KMS-11 (cell line): ENCODE measurements at regions not wholly inside any gene's neighbourhood (a gene's known extent, or its start where the extent isn't known, plus 50 kb on each side); places are given as distances from the start of the nearest gene placed in this dataset.

Experiments used
- H2AFZ ChIP-seq: fragments of 200-600 bp; sonication (generic); 2 replicates; pipeline ENCODE4 v1.6.1; 2016; ENCODE audit warnings: antibody characterized with exemption, mixed run types, low read depth
- H3K27ac ChIP-seq: fragments of 200-600 bp; sonication (generic); 2 replicates; pipeline ENCODE4 v1.6.1; 2016; ENCODE audit warnings: mild to moderate bottlenecking, mixed run types
- H3K27me3 ChIP-seq: fragments of 200-600 bp; sonication (generic); 2 replicates; pipeline ENCODE4 v1.6.1; 2017; ENCODE audit warnings: mild to moderate bottlenecking, low read depth, mixed run types, moderate library complexity; ENCODE audit not compliant: insufficient read depth
- H3K36me3 ChIP-seq: fragments of 200-600 bp; sonication (generic); 2 replicates; pipeline ENCODE4 v1.6.1; 2017; ENCODE audit warnings: mild to moderate bottlenecking, mixed run types; ENCODE audit not compliant: insufficient read depth
- H3K4me1 ChIP-seq: fragments of 200-600 bp; sonication (generic); 2 replicates; pipeline ENCODE4 v1.6.1; 2016; ENCODE audit warnings: mild to moderate bottlenecking, low read depth, mixed run types; ENCODE audit not compliant: poor library complexity, severe bottlenecking
- H3K4me2 ChIP-seq: fragments of 200-600 bp; sonication (generic); 2 replicates; pipeline ENCODE4 v1.7.0; 2016; ENCODE audit warnings: mild to moderate bottlenecking, mixed run types
- H3K4me3 ChIP-seq: fragments of 200-600 bp; sonication (generic); IDR thresholded peaks from 2 replicates; pipeline ENCODE4 v1.6.1; 2017; ENCODE audit warnings: low read depth, low read length, mixed read lengths; ENCODE audit not compliant: insufficient read depth
- H3K79me2 ChIP-seq: fragments of 200-600 bp; sonication (generic); 2 replicates; pipeline ENCODE4 v1.6.1; 2016; ENCODE audit warnings: low read depth, mixed run types; ENCODE audit not compliant: insufficient read depth
- H3K9ac ChIP-seq: fragments of 200-600 bp; sonication (generic); 2 replicates; pipeline ENCODE4 v1.6.1; 2016; ENCODE audit warnings: mild to moderate bottlenecking, mixed run types
- H4K20me1 ChIP-seq: fragments of 200-600 bp; sonication (generic); 2 replicates; pipeline ENCODE4 v1.6.1; 2016; ENCODE audit warnings: mild to moderate bottlenecking, mixed run types; ENCODE audit not compliant: insufficient read depth
- CTCF ChIP-seq: fragments of 200-600 bp; sonication (generic); conservative IDR thresholded peaks from 2 replicates; pipeline ENCODE4 v1.6.1; 2017; ENCODE audit warnings: low read depth, mild to moderate bottlenecking, antibody characterized with exemption, low read length, moderate library complexity, mixed read lengths

- H3K36me3 ChIP-seq = no peaks in the 10 kb centered on the region
- H3K27me3 ChIP-seq = no peaks in the 10 kb centered on the region
- no peak overlapping the region for H3K4me2 ChIP-seq
- TF ChIP-seq CTCF = no peak
- H3K4me3 ChIP-seq = no peak overlapping the region
- H3K4me1 ChIP-seq = no peaks in the 10 kb centered on the region
- no peak overlapping the region for H3K9ac ChIP-seq
- no peaks in the 10 kb centered on the region for H3K79me2 ChIP-seq
- H2AFZ ChIP-seq = no peak overlapping the region
- no peak overlapping the region for H3K27ac ChIP-seq
- H4K20me1 ChIP-seq = no peaks in the 10 kb centered on the region
Observed at GRCh38 chr14:38848243-38848935, 254.6 kb downstream of the SEC23A start.

- H2AFZ ChIP-seq = no peak overlapping the region
- no peaks in the 10 kb centered on the region for H4K20me1 ChIP-seq
- H3K27me3 ChIP-seq = no peaks in the 10 kb centered on the region
- H3K36me3 ChIP-seq = no peaks in the 10 kb centered on the region
- no peaks in the 10 kb centered on the region for H3K79me2 ChIP-seq
- H3K4me3 ChIP-seq = no peak overlapping the region
- H3K4me1 ChIP-seq = no peaks in the 10 kb centered on the region
- H3K27ac ChIP-seq = no peak overlapping the region
- no peak for TF ChIP-seq CTCF
- H3K9ac ChIP-seq = no peak overlapping the region
- H3K4me2 ChIP-seq = no peak overlapping the region
Observed at GRCh38 chr14:38847161-38847560, 255.9 kb downstream of the SEC23A start.

GRCh38 chr14:38839694-38840365 lies 263.2 kb downstream of the SEC23A start:
- Histone ChIP-seq H3K4me3 (no peak overlapping the region), H4K20me1 (no peaks in the 10 kb centered on the region), H3K4me2 (no peak overlapping the region), H3K4me1 (no peaks in the 10 kb centered on the region), H3K79me2 (no peaks in the 10 kb centered on the region), H3K27me3 (no peaks in the 10 kb centered on the region), H3K27ac (no peak overlapping the region), H3K36me3 (no peaks in the 10 kb centered on the region), H3K9ac (no peak overlapping the region), H2AFZ (no peak overlapping the region)
- no peak for TF ChIP-seq CTCF

- Histone ChIP-seq H2AFZ (no peak overlapping the region), H3K27me3 (no peaks in the 10 kb centered on the region), H3K4me3 (no peak overlapping the region), H3K4me2 (no peak overlapping the region), H3K9ac (no peak overlapping the region), H3K4me1 (no peaks in the 10 kb centered on the region), H3K79me2 (no peaks in the 10 kb centered on the region), H3K27ac (no peak overlapping the region), H3K36me3 (no peaks in the 10 kb centered on the region), H4K20me1 (no peaks in the 10 kb centered on the region)
- TF ChIP-seq CTCF = no peak
Observed at GRCh38 chr14:38838979-38839323, 264.1 kb downstream of the SEC23A start.
